CD4-positive, alpha-beta T cell (primary cell): ENCODE measurements at regions not wholly inside any gene's neighbourhood (a gene's known extent, or its start where the extent isn't known, plus 50 kb on each side); places are given as distances from the start of the nearest gene placed in this dataset.

Experiments used
- ATAC-seq: fragments of 200-7000 bp; cut with Tn5 transposase; one replicate; pipeline ENCODE4 v1.10.0; 2022; ENCODE audit warnings: mild to moderate bottlenecking; ENCODE audit not compliant: poor library complexity
- CTCF ChIA-PET: fragments of 350-600 bp; sonication (Branson Sonifier 250); formaldehyde crosslinking; loops from one replicate; lab custom pipeline; 2021; ENCODE audit warnings: antibody characterized with exemption, inconsistent platforms; lab: Charles Lee
- POLR2A ChIA-PET: fragments of 350-600 bp; sonication (Branson Sonifier 250); formaldehyde crosslinking; loops from one replicate; lab custom pipeline; 2021; ENCODE audit warnings: antibody characterized with exemption, inconsistent platforms; lab: Charles Lee
- DNase-seq, 14 experiments: peaks; one replicate each; pipeline ENCODE4 v3.0.0-alpha.2; 2013 to 2020; ENCODE audit warnings: mixed read lengths in 2 of 14
- H3K27ac ChIP-seq, 2 donors: one replicate each; pipeline versions ENCODE4 v1.5.1 to v1.7.0; 2013; ENCODE audit warnings: low read length in 2 of 2, low read depth in 1 of 2, mild to moderate bottlenecking in 1 of 2
- H3K27me3 ChIP-seq, 2 experiments: 1 replicate in 1 of 2; 2 replicates in 1 of 2; pipeline versions ENCODE4 v1.6.1 to v1.7.0; 2013; ENCODE audit warnings: low read length in 2 of 2, control low read depth in 1 of 2, mild to moderate bottlenecking in 1 of 2, moderate library complexity in 1 of 2; ENCODE audit not compliant: insufficient read depth in 2 of 2, control insufficient read depth in 1 of 2
- H3K36me3 ChIP-seq: one replicate; pipeline ENCODE4 v1.6.1; 2013; ENCODE audit warnings: low read length, control low read depth; ENCODE audit not compliant: insufficient read depth
- H3K4me1 ChIP-seq: one replicate; pipeline ENCODE4 v1.6.1; 2013; ENCODE audit warnings: low read length, control low read depth; ENCODE audit not compliant: insufficient read depth
- H3K4me3 ChIP-seq: one replicate; pipeline ENCODE4 v1.5.1; 2013; ENCODE audit warnings: mild to moderate bottlenecking, low read length, moderate library complexity
- H3K9me3 ChIP-seq, 2 experiments: 1 replicate in 1 of 2; 2 replicates in 1 of 2; pipeline versions ENCODE4 v1.6.1 to v1.7.0; 2013; ENCODE audit warnings: low read length in 2 of 2, mild to moderate bottlenecking in 2 of 2, control low read depth in 1 of 2, moderate library complexity in 1 of 2; ENCODE audit not compliant: control insufficient read depth in 1 of 2, insufficient read depth in 1 of 2
- H3K27ac Mint-ChIP-seq: one replicate; pipeline ENCODE4 v1.8.0; 2020; ENCODE audit warnings: mixed read lengths
- H3K27me3 Mint-ChIP-seq: one replicate; pipeline ENCODE4 v1.8.0; 2021; ENCODE audit warnings: mixed read lengths
- H3K36me3 Mint-ChIP-seq: one replicate; pipeline ENCODE4 v1.8.0; 2021; ENCODE audit warnings: low read depth, mixed read lengths
- H3K4me1 Mint-ChIP-seq: one replicate; pipeline ENCODE4 v1.8.0; 2021; ENCODE audit warnings: low read depth, mixed read lengths
- H3K4me3 Mint-ChIP-seq: one replicate; pipeline ENCODE4 v1.8.0; 2020; ENCODE audit warnings: mild to moderate bottlenecking, mixed read lengths
- H3K9me3 Mint-ChIP-seq: one replicate; pipeline ENCODE4 v1.8.0; 2020; ENCODE audit warnings: mixed read lengths
- CTCF ChIP-seq: fragments of 200-600 bp; IDR thresholded peaks from one replicate; pipeline ENCODE4 v1.8.0; 2022; ENCODE audit warnings: antibody characterized with exemption, mild to moderate bottlenecking
- intact Hi-C, 2 experiments: fragments of 100-400 bp; cut with DNase I in 1 of 2; cut with micrococcal nuclease in 1 of 2; formaldehyde crosslinking; loops; one replicate each; pipeline versions ENCODE4 v1.15.1 to v1.9.0; 2023 to 2025; cut with DNase I, micrococcal nuclease

GRCh38 chr2:192465141-192465540 is 270.4 kb upstream of the TMEFF2 start:
- Histone ChIP-seq H3K9me3 (no peaks in the 10 kb centered on the region), H3K36me3 (no peaks in the 10 kb centered on the region), H3K27ac (no peak overlapping the region), H3K4me1 (no peaks in the 10 kb centered on the region), H3K27me3 (no peaks in the 10 kb centered on the region), H3K4me3 (no peak overlapping the region)
- Mint-ChIP-seq H3K4me3 (no peak overlapping the region), H3K9me3 (no peaks in the 10 kb centered on the region), H3K27me3 (no peaks in the 10 kb centered on the region), H3K27ac (no peak overlapping the region), H3K4me1 (no peaks in the 10 kb centered on the region), H3K36me3 (no peaks in the 10 kb centered on the region)
- no peak for ATAC-seq
- CTCF ChIA-PET: no interaction called here
- POLR2A ChIA-PET: no interaction called here
- TF ChIP-seq CTCF: no peak
- intact Hi-C loops: no loop called here
- DNase-seq: no peak

- H3K27ac Mint-ChIP-seq: no peak overlapping the region
- H3K4me1 Mint-ChIP-seq: no peaks in the 10 kb centered on the region
- no peak overlapping the region for H3K4me3 Mint-ChIP-seq
- no peaks in the 10 kb centered on the region for H3K9me3 Mint-ChIP-seq
- no peak for TF ChIP-seq CTCF
- intact Hi-C loops: no loop called here
- H3K36me3 Mint-ChIP-seq: no peaks in the 10 kb centered on the region
- H3K27me3 Mint-ChIP-seq: no peaks in the 10 kb centered on the region
- H3K27ac ChIP-seq: no peak overlapping the region
- no peaks in the 10 kb centered on the region for H3K27me3 ChIP-seq
- H3K4me1 ChIP-seq: no peaks in the 10 kb centered on the region
- DNase-seq: no peak
- CTCF ChIA-PET: no interaction called here
- POLR2A ChIA-PET: no interaction called here
- no peaks in the 10 kb centered on the region for H3K9me3 ChIP-seq
- no peak for ATAC-seq
- H3K4me3 ChIP-seq: no peak overlapping the region
- no peaks in the 10 kb centered on the region for H3K36me3 ChIP-seq
Measured at GRCh38 chr2:192459422-192459821, 264.7 kb upstream of the TMEFF2 start.

GRCh38 chr2:192448881-192449280 is 254.1 kb upstream of the TMEFF2 start:
- Mint-ChIP-seq H3K36me3 (no peaks in the 10 kb centered on the region), H3K4me3 (no peak overlapping the region), H3K9me3 (no peaks in the 10 kb centered on the region), H3K27me3 (no peaks in the 10 kb centered on the region), H3K4me1 (no peaks in the 10 kb centered on the region), H3K27ac (no peak overlapping the region)
- Histone ChIP-seq H3K4me1 (no peaks in the 10 kb centered on the region), H3K27me3 (no peaks in the 10 kb centered on the region), H3K27ac (no peak overlapping the region), H3K4me3 (no peak overlapping the region), H3K36me3 (no peaks in the 10 kb centered on the region), H3K9me3 (peaks cover 0 to 8% of the 10 kb centered on the region in 2 experiments)
- ATAC-seq: no peak
- POLR2A ChIA-PET: no interaction called here
- no peak for DNase-seq
- intact Hi-C loops: no loop called here
- TF ChIP-seq CTCF: no peak
- CTCF ChIA-PET: no interaction called here
